MCF 10A (cell line): ENCODE measurements at regions not wholly inside any gene's neighbourhood (a gene's known extent, or its start where the extent isn't known, plus 50 kb on each side); places are given as distances from the start of the nearest gene placed in this dataset.

ENCODE experiments used
- BruUV-seq: library from RNA; stranded (reverse); fragments of 400-500 nt; replicated peaks from 2 replicates; lab custom pipeline; 2021; lab: Mats Ljungman, UMichigan
- CTCF ChIA-PET: fragments of 300-600 bp; sonication (Branson Sonifier 250); formaldehyde crosslinking; extraction: SDS; loops from one replicate; lab custom pipeline; 2021; ENCODE audit warnings: antibody characterized with exemption, inconsistent platforms; lab: Yijun Ruan, JAX
- POLR2A ChIA-PET: fragments of 300-600, 350-650 bp; sonication (Branson Sonifier 250); formaldehyde crosslinking; extraction: SDS; loops from one replicate; lab custom pipeline; 2020; ENCODE audit warnings: antibody characterized with exemption, inconsistent platforms; lab: Yijun Ruan, JAX
- DNase-seq: peaks from one replicate; pipeline ENCODE4 v3.0.0-alpha.2; 2018; ENCODE audit not compliant: unreplicated experiment
- H3K27ac Mint-ChIP-seq: one replicate; pipeline ENCODE4 v1.8.0; 2022; ENCODE audit warnings: mild to moderate bottlenecking, low read depth, mixed read lengths; ENCODE audit not compliant: unreplicated experiment
- H3K27me3 Mint-ChIP-seq: one replicate; pipeline ENCODE4 v1.8.0; 2022; ENCODE audit warnings: mixed read lengths; ENCODE audit not compliant: insufficient read depth, unreplicated experiment
- H3K36me3 Mint-ChIP-seq: one replicate; pipeline ENCODE4 v1.8.0; 2022; ENCODE audit warnings: mild to moderate bottlenecking, moderate library complexity, mixed read lengths; ENCODE audit not compliant: insufficient read depth, unreplicated experiment
- H3K4me1 Mint-ChIP-seq: one replicate; pipeline ENCODE4 v1.8.0; 2022; ENCODE audit warnings: mixed read lengths; ENCODE audit not compliant: insufficient read depth, unreplicated experiment
- H3K4me3 Mint-ChIP-seq: one replicate; pipeline ENCODE4 v1.8.0; 2022; ENCODE audit warnings: mild to moderate bottlenecking, moderate library complexity, mixed read lengths; ENCODE audit not compliant: unreplicated experiment
- H3K9me3 Mint-ChIP-seq: one replicate; pipeline ENCODE4 v1.8.0; 2022; ENCODE audit warnings: mixed read lengths; ENCODE audit not compliant: unreplicated experiment
- CTCF ChIP-seq: fragments of 200-600 bp; IDR thresholded peaks from one replicate; pipeline ENCODE4 v1.8.0; 2022; ENCODE audit warnings: antibody characterized with exemption, mild to moderate bottlenecking; ENCODE audit not compliant: unreplicated experiment
- intact Hi-C: fragments of 100-400 bp; cut with micrococcal nuclease; formaldehyde crosslinking; loops from 2 replicates; pipeline ENCODE4 v1.14.1; 2022

- POLR2A ChIA-PET = interaction anchor here (0.7 to 1.2 kb wide), 2 partner anchors 22 to 69 kb away, joined by 3 read pairs; no protein-coding TSS in a partner anchor
- no TSS peak for BruUV-seq
- Mint-ChIP-seq H3K27me3 (peaks cover 6% of the 10 kb centered on the region), H3K36me3 (no peaks in the 10 kb centered on the region), H3K27ac (peak overlapping the region; percentile 7), H3K9me3 (no peaks in the 10 kb centered on the region), H3K4me1 (peaks cover 22% of the 10 kb centered on the region), H3K4me3 (no peak overlapping the region)
- DNase-seq = no peak
- CTCF ChIA-PET = interaction anchor here (0.6 kb wide), 4 partner anchors 34 to 1225 kb away, joined by 3 read pairs; no protein-coding TSS in a partner anchor
- no peak for TF ChIP-seq CTCF
- intact Hi-C loops = no loop called here
Measured at GRCh38 chr1:229075217-229075616, 195.7 kb upstream of the RAB4A start.

- DNase-seq = no peak
- ChIA-PET POLR2A (interaction anchor here (0.7 to 1.0 kb wide), 2 partner anchors 12 to 113 kb away, joined by 3 to 4 read pairs; no protein-coding TSS in a partner anchor), CTCF (interaction anchor here (0.6 to 0.7 kb wide), 4 partner anchors 33 to 1226 kb away, joined by 3 read pairs; no protein-coding TSS in a partner anchor)
- BruUV-seq = no TSS peak
- no peak overlapping the region for H3K27ac Mint-ChIP-seq
- intact Hi-C loops = no loop called here
- H3K4me3 Mint-ChIP-seq = no peak overlapping the region
- H3K27me3 Mint-ChIP-seq = peaks cover 11% of the 10 kb centered on the region
- H3K36me3 Mint-ChIP-seq = no peaks in the 10 kb centered on the region
- H3K4me1 Mint-ChIP-seq = peaks cover 17% of the 10 kb centered on the region
- H3K9me3 Mint-ChIP-seq = no peaks in the 10 kb centered on the region
- no peak for TF ChIP-seq CTCF
Measured at GRCh38 chr1:229075716-229076115, 195.2 kb upstream of the RAB4A start.

- no TSS peak for BruUV-seq
- TF ChIP-seq CTCF = no peak
- ChIA-PET CTCF (interaction anchor here (0.7 kb wide), 1 partner anchor 51 kb away, joined by 3 read pairs; no protein-coding TSS in a partner anchor), POLR2A (interaction anchor here (0.6 to 1.0 kb wide), 3 partner anchors 12 to 114 kb away, joined by 3 to 4 read pairs (median 3); no protein-coding TSS in a partner anchor)
- DNase-seq = no peak
- Mint-ChIP-seq H3K4me1 (peaks cover 14% of the 10 kb centered on the region), H3K36me3 (no peaks in the 10 kb centered on the region), H3K27me3 (peaks cover 16% of the 10 kb centered on the region), H3K27ac (no peak overlapping the region), H3K4me3 (no peak overlapping the region), H3K9me3 (no peaks in the 10 kb centered on the region)
- intact Hi-C loops = no loop called here
Measured at GRCh38 chr1:229076195-229076594, 194.7 kb upstream of the RAB4A start.

GRCh38 chr1:229079016-229079595 lies 191.8 kb upstream of the RAB4A start:
- Mint-ChIP-seq H3K27me3 (peaks cover 26% of the 10 kb centered on the region), H3K4me3 (no peak overlapping the region), H3K9me3 (peaks cover 21% of the 10 kb centered on the region), H3K27ac (no peak overlapping the region), H3K4me1 (peaks cover 14% of the 10 kb centered on the region), H3K36me3 (no peaks in the 10 kb centered on the region)
- no TSS peak for BruUV-seq
- no peak for TF ChIP-seq CTCF
- CTCF ChIA-PET = interaction anchor here (0.7 kb wide), 1 partner anchor 206 kb away, joined by 3 read pairs; no protein-coding TSS in a partner anchor
- POLR2A ChIA-PET = interaction anchor here (1.2 kb wide), 1 partner anchor 9 kb away, joined by 3 read pairs; no protein-coding TSS in a partner anchor
- no peak for DNase-seq
- intact Hi-C loops = no loop called here
